AG04449 (cell line): ENCODE measurements at regions not wholly inside any gene's neighbourhood (a gene's known extent, or its start where the extent isn't known, plus 50 kb on each side); places are given as distances from the start of the nearest gene placed in this dataset.

Experiments used
- CTCF ChIA-PET: fragments of 350-600 bp; formaldehyde crosslinking; extraction: SDS; loops from one replicate; lab custom pipeline; 2021; ENCODE audit warnings: antibody characterized with exemption; lab: Yijun Ruan, JAX
- POLR2A ChIA-PET: fragments of 400-600, 350-600 bp; formaldehyde crosslinking; extraction: SDS; loops from one replicate; lab custom pipeline; 2020; ENCODE audit warnings: antibody characterized with exemption, inconsistent platforms; lab: Yijun Ruan, JAX
- DNase-seq: peaks from one replicate; pipeline ENCODE4 v3.0.0-alpha.2; 2010; ENCODE audit warnings: low read depth, low spot score
- H3K4me3 ChIP-seq: 2 replicates; pipeline ENCODE4 v1.5.1; 2011; ENCODE audit warnings: low read depth, mild to moderate bottlenecking, control low read depth, low read length
- TF ChIP-seq, protein P1 (sequence below): IDR thresholded peaks from one replicate; pipeline ENCODE4 v1.5.1; 2011; ENCODE audit warnings: mild to moderate bottlenecking, moderate library complexity, low read length, control low read depth, inconsistent platforms; ENCODE audit not compliant: insufficient read depth; ENCODE audit errors: missing control alignments

DNA sequence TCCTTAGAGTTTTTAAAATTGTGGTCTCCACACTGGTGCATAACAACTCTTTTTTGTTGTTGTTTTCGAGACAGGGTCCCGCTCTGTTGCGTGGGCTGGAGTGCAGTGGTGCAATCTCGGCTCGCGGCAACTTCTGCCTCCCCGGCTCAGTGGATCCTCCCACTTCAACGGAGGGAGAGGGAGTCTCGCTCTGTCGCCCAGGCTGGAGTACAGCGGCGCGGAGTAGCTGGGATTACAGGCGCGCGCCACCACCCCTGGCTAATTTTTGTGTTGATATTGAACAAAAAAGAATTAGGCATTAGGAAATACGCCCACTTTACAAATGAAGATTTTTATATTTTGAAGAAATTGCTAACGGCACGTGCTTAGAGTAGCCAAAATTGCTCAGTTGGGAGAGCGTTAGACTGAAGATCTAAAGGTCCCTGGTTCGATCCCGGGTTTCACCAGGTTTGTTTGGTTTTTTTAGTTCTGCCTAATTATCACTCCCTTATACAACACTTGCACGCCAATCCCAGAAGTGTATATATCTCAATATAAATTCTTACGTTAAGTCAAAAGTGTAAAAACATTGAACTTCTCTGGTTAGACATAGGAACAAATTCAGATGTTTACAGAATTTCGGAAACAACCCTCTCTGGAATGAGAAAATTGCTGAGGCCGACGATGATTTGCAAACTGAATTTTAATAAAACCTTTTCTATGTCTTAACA lies 159.6 kb downstream of the TRIM27 start:
- TF ChIP-seq, protein P1, sequence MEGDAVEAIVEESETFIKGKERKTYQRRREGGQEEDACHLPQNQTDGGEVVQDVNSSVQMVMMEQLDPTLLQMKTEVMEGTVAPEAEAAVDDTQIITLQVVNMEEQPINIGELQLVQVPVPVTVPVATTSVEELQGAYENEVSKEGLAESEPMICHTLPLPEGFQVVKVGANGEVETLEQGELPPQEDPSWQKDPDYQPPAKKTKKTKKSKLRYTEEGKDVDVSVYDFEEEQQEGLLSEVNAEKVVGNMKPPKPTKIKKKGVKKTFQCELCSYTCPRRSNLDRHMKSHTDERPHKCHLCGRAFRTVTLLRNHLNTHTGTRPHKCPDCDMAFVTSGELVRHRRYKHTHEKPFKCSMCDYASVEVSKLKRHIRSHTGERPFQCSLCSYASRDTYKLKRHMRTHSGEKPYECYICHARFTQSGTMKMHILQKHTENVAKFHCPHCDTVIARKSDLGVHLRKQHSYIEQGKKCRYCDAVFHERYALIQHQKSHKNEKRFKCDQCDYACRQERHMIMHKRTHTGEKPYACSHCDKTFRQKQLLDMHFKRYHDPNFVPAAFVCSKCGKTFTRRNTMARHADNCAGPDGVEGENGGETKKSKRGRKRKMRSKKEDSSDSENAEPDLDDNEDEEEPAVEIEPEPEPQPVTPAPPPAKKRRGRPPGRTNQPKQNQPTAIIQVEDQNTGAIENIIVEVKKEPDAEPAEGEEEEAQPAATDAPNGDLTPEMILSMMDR, result no peak
- ChIA-PET CTCF (no interaction called here), POLR2A (no interaction called here)
- H3K4me3 ChIP-seq, result no peak overlapping the region
- DNase-seq, result no peak

DNA sequence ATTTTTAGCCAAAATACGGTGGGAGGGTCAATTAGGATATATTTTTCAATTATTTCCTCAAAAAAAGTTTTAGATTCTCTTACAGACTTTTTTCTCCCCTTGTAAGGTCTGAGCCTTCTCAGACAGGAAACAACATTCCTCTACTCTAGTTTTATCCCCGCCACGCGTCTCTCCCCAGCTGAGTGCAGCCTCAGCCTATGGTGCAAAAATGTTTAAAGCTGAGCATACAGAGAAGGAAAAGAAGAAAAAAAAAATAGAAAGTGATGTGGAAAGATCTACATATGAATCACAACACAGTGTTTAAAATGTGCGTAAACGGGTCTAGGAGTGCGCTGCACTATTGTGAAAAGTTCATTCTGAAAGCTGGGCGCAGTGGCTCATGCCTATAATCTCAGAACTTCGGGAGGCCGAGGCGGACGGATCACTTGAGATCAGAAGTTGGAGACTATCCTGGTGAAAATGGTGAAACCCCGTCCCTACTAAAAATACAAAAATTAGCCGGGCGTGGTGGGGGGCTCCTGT lies 159.0 kb downstream of the TRIM27 start:
- POLR2A ChIA-PET, result no interaction called here

DNA sequence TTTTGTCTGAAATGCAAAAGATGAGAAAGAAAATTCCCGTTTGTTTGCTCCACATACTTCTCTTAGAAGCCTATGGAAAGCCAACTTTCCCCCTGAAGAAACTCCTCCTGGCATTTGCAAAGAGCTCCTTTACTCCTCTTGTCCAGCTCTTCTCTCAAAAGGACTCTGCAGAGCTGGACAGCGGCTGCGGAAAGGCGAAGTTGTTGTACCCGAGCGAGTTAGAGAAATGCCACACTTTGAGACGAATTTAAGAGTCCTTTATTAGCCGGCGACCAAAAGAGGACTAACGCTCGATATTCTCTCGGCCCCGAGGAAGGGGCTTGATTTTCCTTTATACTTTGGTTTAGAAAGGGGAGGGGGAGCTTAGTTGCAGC lies 157.8 kb downstream of the TRIM27 start:
- no peak for DNase-seq
- H3K4me3 ChIP-seq, result no peak overlapping the region
- ChIA-PET POLR2A (interaction anchor here (0.6 kb wide), 1 partner anchor 876 kb away, joined by 3 read pairs; no protein-coding TSS in a partner anchor), CTCF (no interaction called here)
- TF ChIP-seq, protein P1, result no peak

More for the DNA sequence above, 159.0 kb downstream of the TRIM27 start:
- no peak overlapping the region for H3K4me3 ChIP-seq
- DNase-seq, result no peak
- TF ChIP-seq, protein P1, result no peak
- CTCF ChIA-PET, result no interaction called here

DNA sequence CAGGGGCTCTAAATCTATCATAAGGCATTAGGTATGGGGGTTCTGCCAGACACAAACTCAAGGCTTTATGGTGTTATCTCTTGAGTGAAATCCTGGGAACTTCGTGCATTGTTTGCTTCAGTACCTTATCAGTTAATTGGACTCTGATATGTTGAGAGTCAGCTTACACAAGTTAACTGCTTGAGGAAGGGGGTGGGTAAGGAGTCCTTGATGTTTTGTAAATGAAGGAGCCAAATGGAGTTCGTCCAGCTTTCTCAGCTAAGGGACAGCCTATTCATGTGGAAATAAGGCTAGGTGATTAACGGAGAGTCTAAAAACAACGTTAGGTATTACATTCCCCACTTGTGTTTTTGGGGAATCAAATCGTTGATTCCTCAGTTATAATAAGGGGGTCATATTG lies 157.4 kb downstream of the TRIM27 start:
- DNase-seq, result no peak
- ChIA-PET POLR2A (interaction anchor here (0.6 kb wide), 1 partner anchor 875 kb away, joined by 3 read pairs; no protein-coding TSS in a partner anchor), CTCF (no interaction called here)
- TF ChIP-seq, protein P1, result no peak
- no peak overlapping the region for H3K4me3 ChIP-seq

DNA sequence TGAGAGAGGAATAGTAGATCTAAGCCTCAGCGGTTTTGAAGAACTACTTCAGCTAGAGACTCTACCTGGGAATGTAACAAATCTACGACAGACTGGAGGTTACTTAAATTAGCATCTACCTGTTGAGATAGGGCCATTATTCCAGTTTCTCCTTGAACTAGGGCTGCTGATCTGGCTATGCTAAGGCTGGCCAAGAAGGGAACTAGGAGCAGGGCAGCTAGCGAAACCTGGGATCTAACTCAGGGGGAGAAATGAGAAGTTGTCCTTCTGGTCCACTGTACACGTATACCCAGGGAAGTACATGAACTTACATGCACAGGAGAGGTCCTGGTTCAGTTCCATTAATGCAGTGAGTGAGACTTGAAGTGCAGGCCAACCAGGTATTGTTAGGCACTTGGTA lies 156.7 kb downstream of the TRIM27 start:
- CTCF ChIA-PET, result no interaction called here
- POLR2A ChIA-PET, result no interaction called here
- H3K4me3 ChIP-seq, result no peak overlapping the region
- DNase-seq, result no peak
- TF ChIP-seq, protein P1, result no peak

DNA sequence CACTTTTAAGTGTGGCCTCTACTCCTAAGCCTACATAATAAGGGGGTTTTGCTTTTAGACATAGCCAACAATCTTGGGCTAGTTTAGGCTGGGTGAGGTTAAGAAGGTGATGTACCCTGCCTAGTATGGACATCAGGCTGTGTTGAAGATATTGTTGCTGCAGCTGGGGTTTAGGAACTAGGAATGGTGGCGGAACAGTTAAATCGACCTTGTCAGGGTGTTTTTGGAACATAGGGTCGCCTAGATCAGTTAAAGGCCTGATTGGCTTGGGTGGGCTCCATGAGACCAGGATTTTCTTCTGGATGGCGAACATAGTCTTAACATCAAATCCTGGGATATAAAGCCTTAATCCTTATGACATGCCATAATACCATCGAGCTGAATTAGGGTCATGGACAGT lies 156.1 kb downstream of the TRIM27 start:
- POLR2A ChIA-PET, result no interaction called here
- CTCF ChIA-PET, result no interaction called here
- no peak for DNase-seq
- no peak overlapping the region for H3K4me3 ChIP-seq
- TF ChIP-seq, protein P1, result no peak
